ENCODE measurements at regions not wholly inside any gene's neighbourhood (a gene's known extent, or its start where the extent isn't known, plus 50 kb on each side); places are given as distances from the start of the nearest gene placed in this dataset.

DNA sequence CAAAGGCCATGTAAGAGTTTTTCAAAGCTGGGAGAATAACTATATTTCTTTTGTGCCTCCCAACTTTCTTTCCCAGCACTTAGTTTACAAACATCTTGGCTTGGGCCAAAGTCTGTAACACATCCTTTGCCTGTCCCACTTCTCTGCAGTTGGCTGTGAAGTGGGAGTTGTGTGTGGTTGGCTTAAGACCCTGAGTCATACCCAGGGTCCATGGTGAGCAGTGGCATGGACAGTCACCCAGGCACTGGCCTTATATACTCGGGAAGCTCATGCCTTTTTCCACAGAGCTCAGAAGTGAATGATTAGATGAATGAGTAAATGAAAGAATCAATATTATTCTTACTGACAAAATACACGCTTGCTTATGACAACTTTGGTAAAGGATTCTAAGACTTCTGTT is 231.4 kb downstream of the BLID start:
- TF ChIP-seq ZNF160 (CRISPR knock-in tag; IDR thresholded peaks at IDR 0.05) (no peak), POLR2A (IDR thresholded peaks at IDR 0.05; ENCODE audit: insufficient read depth in 1 of 2, low read depth in 2 of 2, low read length in 2 of 2) (no peak), BCL6 (CRISPR knock-in tag; IDR thresholded peaks at IDR 0.05) (no peak), CTCF (CRISPR knock-in tag; IDR thresholded peaks at IDR 0.05) (no peak), ZSCAN25 (CRISPR knock-in tag; IDR thresholded peaks at IDR 0.05) (no peak), USF2 (IDR thresholded peaks at IDR 0.05; ENCODE audit: low read depth, low read length) (no peak), USF2 (CRISPR knock-in tag; IDR thresholded peaks at IDR 0.05; ENCODE audit: borderline replicate concordance) (no peak), ZNF282 (IDR thresholded peaks at IDR 0.05; ENCODE audit: partially characterized antibody) (no peak), MLLT10 (CRISPR knock-in tag; IDR thresholded peaks at IDR 0.05) (no peak), PPARG (CRISPR knock-in tag; conservative IDR thresholded peaks at IDR 0.05) (no peak), GTF3A (CRISPR knock-in tag; conservative IDR thresholded peaks at IDR 0.05) (no peak)
- TF ChIP-seq, protein P1, sequence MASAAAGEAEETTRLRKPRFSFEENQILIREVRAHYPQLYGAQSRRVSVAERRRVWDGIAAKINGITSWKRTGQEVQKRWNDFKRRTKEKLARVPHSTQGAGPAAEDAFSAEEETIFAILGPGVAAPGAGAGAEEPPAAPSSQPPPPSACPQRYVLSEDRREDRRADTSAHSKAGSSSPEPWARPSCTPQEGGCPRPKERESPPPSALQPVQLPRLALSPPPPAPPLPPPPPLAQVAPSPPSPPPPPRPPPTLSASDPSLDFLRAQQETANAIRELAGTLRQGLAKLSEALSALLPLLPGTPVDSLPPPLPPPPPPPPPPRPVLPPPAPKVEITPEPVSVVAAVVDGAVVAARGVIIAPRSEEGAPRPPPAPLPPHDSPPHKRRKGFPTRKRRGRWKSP (CRISPR knock-in tag; IDR thresholded peaks at IDR 0.05) = no peak
- TF ChIP-seq, protein P2, sequence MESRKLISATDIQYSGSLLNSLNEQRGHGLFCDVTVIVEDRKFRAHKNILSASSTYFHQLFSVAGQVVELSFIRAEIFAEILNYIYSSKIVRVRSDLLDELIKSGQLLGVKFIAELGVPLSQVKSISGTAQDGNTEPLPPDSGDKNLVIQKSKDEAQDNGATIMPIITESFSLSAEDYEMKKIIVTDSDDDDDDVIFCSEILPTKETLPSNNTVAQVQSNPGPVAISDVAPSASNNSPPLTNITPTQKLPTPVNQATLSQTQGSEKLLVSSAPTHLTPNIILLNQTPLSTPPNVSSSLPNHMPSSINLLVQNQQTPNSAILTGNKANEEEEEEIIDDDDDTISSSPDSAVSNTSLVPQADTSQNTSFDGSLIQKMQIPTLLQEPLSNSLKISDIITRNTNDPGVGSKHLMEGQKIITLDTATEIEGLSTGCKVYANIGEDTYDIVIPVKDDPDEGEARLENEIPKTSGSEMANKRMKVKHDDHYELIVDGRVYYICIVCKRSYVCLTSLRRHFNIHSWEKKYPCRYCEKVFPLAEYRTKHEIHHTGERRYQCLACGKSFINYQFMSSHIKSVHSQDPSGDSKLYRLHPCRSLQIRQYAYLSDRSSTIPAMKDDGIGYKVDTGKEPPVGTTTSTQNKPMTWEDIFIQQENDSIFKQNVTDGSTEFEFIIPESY (CRISPR knock-in tag; IDR thresholded peaks at IDR 0.05) = no peak
- TF ChIP-seq, protein P3, sequence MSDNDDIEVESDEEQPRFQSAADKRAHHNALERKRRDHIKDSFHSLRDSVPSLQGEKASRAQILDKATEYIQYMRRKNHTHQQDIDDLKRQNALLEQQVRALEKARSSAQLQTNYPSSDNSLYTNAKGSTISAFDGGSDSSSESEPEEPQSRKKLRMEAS (IDR thresholded peaks at IDR 0.05) = no peak

Data from HepG2 (cell line).